ENCODE measurements at regions not wholly inside any gene's neighbourhood (a gene's known extent, or its start where the extent isn't known, plus 50 kb on each side); places are given as distances from the start of the nearest gene placed in this dataset.
"Not testable (repeated sequence)": the region's sequence is repeated elsewhere in the genome, so short reads cannot be mapped to it uniquely, and the experiment has no call there.

- DNase-seq, result no peak
Measured at GRCh38 chr4:179048839-179049453, 1606.7 kb upstream of the AGA start.

- DNase-seq, result no peak
Measured at GRCh38 chr4:179051206-179051605, 1609.0 kb upstream of the AGA start.

GRCh38 chr4:179059396-179059795 is 1617.2 kb upstream of the AGA start:
- no peak for DNase-seq

- DNase-seq, result not testable (repeated sequence)
Measured at GRCh38 chr4:179066254-179066653, 1624.0 kb upstream of the AGA start.

GRCh38 chr4:179071131-179071530 is 1628.9 kb upstream of the AGA start:
- no peak for DNase-seq

GRCh38 chr4:179076865-179077264 is 1634.6 kb upstream of the AGA start:
- no peak for DNase-seq

GRCh38 chr4:179095585-179096221 is 1653.5 kb upstream of the AGA start:
- DNase-seq, result peak in 1 of 2 donors; percentile 0

GRCh38 chr4:179097741-179098140 is 1655.5 kb upstream of the AGA start:
- no peak for DNase-seq

- DNase-seq, result no peak
Measured at GRCh38 chr4:179110356-179110755, 1668.1 kb upstream of the AGA start.

GRCh38 chr4:179110816-179111215 is 1668.6 kb upstream of the AGA start:
- no peak for DNase-seq

- no peak for DNase-seq
Measured at GRCh38 chr4:179112441-179113170, 1670.4 kb upstream of the AGA start.

- DNase-seq, result no peak
Measured at GRCh38 chr4:179114615-179115014, 1672.4 kb upstream of the AGA start.

GRCh38 chr4:179116011-179116410 is 1673.8 kb upstream of the AGA start:
- DNase-seq, result no peak

GRCh38 chr4:179116581-179116980 is 1674.3 kb upstream of the AGA start:
- DNase-seq, result no peak

GRCh38 chr4:179123084-179123483 is 1680.8 kb upstream of the AGA start:
- no peak for DNase-seq

- no peak for DNase-seq
Measured at GRCh38 chr4:179124419-179124818, 1682.2 kb upstream of the AGA start.

GRCh38 chr4:179124957-179125356 is 1682.7 kb upstream of the AGA start:
- DNase-seq, result no peak

GRCh38 chr4:179125870-179126269 is 1683.6 kb upstream of the AGA start:
- DNase-seq, result no peak

- DNase-seq, result no peak
Measured at GRCh38 chr4:179128299-179128698, 1686.1 kb upstream of the AGA start.

- no peak for DNase-seq
Measured at GRCh38 chr4:179130122-179130714, 1688.0 kb upstream of the AGA start.

- DNase-seq, result no peak
Measured at GRCh38 chr4:179145746-179146525, 1703.7 kb upstream of the AGA start.

- no peak for DNase-seq
Measured at GRCh38 chr4:179151770-179152169, 1709.5 kb upstream of the AGA start.

- no peak for DNase-seq
Measured at GRCh38 chr4:179163147-179163546, 1720.9 kb upstream of the AGA start.
